ENCODE measurements at regions not wholly inside any gene's neighbourhood (a gene's known extent, or its start where the extent isn't known, plus 50 kb on each side); places are given as distances from the start of the nearest gene placed in this dataset.

GRCh38 chr2:187749804-187750431 is 195.7 kb upstream of the TFPI start:
- TF ChIP-seq, protein P1, sequence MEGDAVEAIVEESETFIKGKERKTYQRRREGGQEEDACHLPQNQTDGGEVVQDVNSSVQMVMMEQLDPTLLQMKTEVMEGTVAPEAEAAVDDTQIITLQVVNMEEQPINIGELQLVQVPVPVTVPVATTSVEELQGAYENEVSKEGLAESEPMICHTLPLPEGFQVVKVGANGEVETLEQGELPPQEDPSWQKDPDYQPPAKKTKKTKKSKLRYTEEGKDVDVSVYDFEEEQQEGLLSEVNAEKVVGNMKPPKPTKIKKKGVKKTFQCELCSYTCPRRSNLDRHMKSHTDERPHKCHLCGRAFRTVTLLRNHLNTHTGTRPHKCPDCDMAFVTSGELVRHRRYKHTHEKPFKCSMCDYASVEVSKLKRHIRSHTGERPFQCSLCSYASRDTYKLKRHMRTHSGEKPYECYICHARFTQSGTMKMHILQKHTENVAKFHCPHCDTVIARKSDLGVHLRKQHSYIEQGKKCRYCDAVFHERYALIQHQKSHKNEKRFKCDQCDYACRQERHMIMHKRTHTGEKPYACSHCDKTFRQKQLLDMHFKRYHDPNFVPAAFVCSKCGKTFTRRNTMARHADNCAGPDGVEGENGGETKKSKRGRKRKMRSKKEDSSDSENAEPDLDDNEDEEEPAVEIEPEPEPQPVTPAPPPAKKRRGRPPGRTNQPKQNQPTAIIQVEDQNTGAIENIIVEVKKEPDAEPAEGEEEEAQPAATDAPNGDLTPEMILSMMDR (IDR thresholded peaks at IDR 0.05) = no peak
- no peak for TF ChIP-seq POLR2A (IDR thresholded peaks at IDR 0.05)

Measured in heart left ventricle (tissue), 13 donors.